ENCODE measurements at regions not wholly inside any gene's neighbourhood (a gene's known extent, or its start where the extent isn't known, plus 50 kb on each side); places are given as distances from the start of the nearest gene placed in this dataset.

DNA sequence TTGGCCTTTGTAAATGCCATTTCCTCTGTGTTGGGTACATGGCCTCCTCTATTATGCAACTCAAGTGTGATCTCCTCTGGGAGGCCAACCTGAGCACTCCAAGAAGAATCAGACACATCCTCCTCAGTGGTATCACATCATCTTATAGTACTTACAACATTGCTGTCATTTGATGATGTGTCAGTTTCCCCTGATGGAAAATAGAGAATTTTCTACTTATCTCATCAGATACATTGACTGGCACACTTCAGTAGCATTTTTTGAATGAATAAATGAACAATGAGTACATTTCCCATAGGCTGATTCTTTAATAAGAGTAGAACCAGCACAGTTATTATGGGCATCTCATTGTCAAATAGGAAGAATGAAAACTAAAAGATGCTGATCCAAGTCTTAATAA lies 86.6 kb upstream of the NXPH2 start:
- no peak for DNase-seq (ENCODE audit: low read depth in 2 of 2)

GRCh38 chr2:138853761-138854160 lies 73.6 kb upstream of the NXPH2 start:
- DNase-seq (ENCODE audit: low read depth in 2 of 2) = no peak

- DNase-seq (ENCODE audit: low read depth in 2 of 2) = no peak
These were observed 73.1 kb upstream of the NXPH2 start for GRCh38 chr2:138853296-138853695.

GRCh38 chr2:138846216-138846821 lies 66.1 kb upstream of the NXPH2 start:
- DNase-seq (ENCODE audit: low read depth in 2 of 2) = peak; percentile 27 to 37

DNA sequence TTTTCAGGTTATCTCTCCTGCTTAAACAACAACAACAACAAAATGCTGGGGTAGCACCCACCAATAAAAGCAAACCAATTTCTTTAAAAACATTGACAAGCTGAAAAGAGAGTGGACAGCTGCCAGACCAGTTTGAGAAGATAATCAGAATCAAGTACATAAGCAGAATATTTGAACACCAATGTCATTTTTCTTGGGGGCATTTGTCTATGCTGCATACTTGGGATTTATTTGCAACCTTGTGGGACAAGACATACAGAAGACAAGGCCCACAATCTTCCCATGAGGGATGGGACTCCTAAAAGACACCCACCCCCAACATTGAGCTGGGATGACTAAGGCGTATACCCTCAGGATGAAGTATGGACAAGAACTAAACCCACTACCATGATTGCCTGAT lies 62.2 kb upstream of the NXPH2 start:
- no peak for DNase-seq (ENCODE audit: low read depth in 2 of 2)

DNA sequence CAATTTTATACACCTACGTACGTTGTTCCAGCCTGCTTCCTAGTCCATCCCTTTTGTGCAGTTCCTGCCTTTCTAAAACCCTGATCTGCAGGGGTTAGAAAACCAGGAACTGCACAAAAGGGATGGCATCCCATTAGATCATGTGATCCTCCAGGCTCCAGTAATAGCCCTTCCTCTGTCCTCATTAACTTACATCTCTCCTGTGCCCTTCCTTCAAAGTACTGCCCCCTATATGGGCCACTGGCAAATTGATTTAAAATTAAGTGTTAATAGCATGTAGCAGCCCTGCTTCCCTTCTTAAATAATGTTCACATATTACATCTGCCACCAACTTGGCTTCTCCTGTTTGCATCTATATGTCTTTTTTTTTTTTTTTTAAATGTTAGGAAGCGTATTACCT lies 61.3 kb upstream of the NXPH2 start:
- no peak for DNase-seq (ENCODE audit: low read depth in 2 of 2)

DNA sequence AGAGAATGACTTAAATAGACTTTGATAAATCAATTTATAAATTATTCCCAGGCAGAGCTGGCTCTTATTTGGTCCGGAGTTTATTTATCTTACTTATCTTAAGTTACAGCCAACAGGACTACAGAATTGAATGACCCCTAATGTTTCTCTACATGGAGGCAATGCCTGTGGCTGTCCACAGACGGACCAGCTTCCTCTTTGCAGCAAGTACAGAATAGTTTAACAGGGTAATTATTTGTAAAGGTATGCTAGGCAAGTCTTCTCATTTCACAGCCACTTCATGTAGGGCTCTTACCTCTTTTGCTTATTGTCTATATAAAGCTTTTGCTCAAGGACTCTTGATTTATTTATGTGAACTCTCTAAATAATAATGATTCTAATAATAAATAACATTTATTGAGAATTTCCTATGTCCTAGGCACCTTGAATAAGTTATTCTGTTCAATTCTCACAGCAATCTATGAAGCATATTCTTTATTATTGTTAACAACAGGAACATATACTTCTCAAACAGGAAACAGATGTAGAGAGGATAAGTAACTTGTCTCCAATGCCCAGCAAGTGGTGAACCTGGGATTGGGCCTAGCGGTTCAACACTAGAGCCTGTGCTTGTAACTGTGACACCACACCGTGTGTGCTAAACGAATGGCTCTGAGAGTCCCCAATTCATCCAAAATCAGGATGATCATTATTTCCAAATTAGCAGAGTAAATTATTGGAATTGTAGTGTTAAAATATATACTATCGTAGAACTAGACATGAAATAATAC lies 58.8 kb upstream of the NXPH2 start:
- no peak for DNase-seq (ENCODE audit: low read depth in 2 of 2)

GRCh38 chr2:138831691-138832090 lies 51.5 kb upstream of the NXPH2 start:
- no peak for DNase-seq (ENCODE audit: low read depth in 2 of 2)

- DNase-seq (ENCODE audit: low read depth in 2 of 2) = no peak
These were observed 51.0 kb upstream of the NXPH2 start for GRCh38 chr2:138831154-138831553.

GRCh38 chr2:138830547-138830946 lies 50.4 kb upstream of the NXPH2 start:
- DNase-seq (ENCODE audit: low read depth in 2 of 2) = no peak
